ENCODE measurements at regions not wholly inside any gene's neighbourhood (a gene's known extent, or its start where the extent isn't known, plus 50 kb on each side); places are given as distances from the start of the nearest gene placed in this dataset.
"Not testable (repeated sequence)": the region's sequence is repeated elsewhere in the genome, so short reads cannot be mapped to it uniquely, and the experiment has no call there.

GRCh38 chr13:34733721-34734120 lies 208.3 kb upstream of the NBEA start:
- DNase-seq = no peak

DNA sequence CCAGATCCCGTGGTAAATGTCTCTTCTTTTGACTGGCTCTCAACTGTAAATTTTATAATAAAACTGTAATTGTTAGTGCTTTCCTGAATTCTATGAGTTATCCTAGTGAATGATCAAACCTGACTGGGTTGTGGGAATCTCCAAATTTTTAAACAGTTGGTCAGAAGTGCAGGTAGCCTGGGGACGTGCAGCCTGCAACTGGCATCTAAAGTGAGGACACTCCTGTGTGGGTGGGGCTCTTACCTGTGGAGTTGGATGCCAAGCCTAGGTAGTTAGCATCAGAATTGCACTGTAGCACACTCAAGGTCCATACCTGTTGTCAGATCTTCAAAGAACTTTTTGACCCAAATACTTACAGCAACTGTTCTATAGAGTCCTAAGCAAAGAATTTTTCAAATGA lies 207.1 kb upstream of the NBEA start:
- no peak for DNase-seq

GRCh38 chr13:34738254-34738992 lies 203.6 kb upstream of the NBEA start:
- DNase-seq = peak; percentile 19

DNA sequence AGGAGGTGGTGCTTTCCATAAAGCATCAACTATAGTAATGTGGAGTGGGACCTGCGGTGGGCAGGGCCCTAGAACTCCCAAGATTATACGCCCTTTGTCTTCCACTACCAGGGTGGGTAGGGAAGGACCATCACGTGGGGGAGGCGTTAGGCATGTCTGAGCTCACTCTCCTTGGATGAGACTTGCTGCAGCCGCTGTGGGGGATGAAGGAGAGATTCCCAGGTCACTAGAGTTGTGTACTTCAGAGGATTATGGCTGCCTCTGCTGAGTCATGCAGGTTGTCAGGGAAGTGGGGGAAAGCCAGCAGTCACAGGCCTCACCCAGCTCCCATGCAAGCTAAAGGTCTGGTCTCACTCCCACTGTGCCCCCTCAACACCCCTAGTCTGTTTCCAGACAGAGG lies 195.0 kb upstream of the NBEA start:
- DNase-seq = not testable (repeated sequence)

DNA sequence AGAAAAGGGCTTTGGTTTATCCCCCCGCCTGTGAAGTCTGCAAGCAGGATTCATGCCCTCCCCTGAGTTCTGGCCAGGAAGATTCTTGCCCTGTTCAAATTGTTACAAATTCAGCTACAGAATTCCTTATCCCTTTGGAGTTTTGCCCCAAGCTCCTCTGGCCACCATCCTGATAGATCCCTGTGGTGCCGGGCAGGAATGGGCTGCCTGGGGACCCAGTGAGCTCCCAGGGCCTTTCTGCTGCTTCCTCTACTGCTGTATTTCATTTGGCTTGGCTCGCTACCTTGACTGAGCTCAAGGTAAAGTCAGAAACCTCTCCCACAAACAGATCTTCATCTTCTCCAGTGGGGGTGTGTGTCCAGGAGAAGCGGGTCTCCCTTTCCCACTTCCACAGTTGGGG lies 194.6 kb upstream of the NBEA start:
- no peak for DNase-seq

DNA sequence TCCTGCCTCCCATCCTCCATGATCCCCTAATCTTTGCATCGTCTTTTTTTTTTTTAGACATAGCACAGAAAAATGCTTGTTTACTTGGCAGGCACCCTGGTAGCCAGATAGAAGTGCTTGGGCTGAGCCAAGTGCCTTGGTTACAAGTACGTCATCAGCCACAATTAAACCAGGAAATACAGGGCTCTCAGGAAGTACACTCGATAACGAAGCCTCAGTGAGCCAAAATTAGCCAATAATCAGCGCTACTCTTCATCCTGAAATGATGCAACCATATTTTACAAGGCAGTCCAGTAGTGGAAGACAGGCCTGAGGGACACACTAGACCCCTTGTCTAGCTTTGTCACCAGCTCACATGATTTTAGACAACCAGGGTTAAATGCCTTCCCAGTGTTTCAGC lies 194.0 kb upstream of the NBEA start:
- peak; percentile 11 for DNase-seq

GRCh38 chr13:34748596-34748995 lies 193.5 kb upstream of the NBEA start:
- no peak for DNase-seq

DNA sequence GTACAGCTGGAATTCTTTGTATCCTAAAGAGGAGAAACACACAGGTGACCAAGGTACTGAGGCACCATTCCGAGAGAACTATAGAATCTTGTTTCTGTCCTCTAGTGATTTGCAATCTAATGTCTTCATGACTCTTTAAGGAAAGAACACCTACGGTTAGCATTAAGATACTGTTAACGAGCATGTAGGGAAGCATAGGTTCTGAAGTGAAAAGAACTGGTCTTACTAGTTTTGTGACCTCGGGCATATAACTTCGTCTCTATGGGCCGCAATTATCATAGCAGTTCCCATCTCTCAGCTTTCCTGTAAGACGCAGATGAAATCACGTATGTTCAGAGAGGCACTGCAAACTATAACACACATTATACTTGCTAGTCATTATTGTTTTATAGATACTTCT lies 193.0 kb upstream of the NBEA start:
- no peak for DNase-seq

DNA sequence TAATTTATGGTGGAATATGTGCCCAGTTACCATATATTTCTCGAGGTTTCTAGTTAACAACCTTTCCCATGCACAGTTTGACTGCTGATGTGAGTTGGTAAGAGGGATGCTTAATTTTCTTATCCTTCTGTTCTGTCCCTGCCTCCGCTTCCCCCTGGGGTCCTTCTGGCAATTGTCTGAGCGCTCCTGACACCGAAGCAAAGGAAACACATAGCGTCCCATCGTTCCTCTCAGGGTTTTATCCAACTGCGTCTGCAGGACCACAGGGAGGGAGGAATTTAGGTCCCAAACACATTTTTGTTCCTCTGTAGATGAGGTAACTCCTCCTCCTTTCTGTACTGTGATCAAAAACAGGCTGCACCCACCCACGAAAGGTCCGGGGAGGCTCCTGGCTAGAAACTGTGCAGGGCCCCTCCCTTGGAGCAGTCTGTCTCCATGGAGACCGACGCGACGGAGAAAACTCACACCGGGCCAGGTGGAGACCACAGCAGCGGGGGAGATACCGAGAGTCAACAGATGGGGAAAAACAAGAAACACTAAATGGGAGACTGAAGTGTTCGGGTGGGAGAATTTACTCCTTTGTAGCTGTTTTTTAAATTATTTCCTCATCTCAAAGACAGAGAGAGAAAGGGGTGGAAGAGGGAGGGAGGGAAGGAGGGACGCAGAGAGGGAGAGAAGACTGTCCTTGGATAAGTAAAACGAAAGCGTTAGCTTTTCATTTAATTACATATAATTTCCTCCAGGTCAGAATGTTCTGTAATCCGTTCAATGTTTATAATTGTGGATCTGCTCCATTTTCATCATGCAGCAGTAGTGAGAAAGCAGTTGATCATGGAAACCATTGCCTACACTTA lies 191.8 kb upstream of the NBEA start:
- peak; percentile 87 for DNase-seq

DNA sequence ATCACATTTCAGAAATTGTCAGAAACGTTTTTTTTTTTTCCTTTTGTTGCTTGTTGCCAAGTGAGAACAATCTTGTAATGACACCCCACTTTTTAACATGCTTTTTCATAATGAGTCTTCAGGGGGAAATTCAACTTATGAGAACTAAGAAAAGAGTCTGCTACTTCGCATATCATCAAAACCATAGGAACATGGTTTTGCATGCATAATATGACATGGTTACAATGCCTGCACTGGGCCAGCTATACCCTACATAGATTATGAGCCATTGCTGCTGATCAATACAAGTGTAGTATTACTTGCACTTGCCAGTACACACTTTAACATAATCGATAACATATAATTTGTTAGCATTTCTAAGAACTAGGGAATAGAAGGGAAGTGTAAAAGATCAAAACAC lies 191.0 kb upstream of the NBEA start:
- DNase-seq = no peak

- DNase-seq = no peak
These were observed 190.6 kb upstream of the NBEA start for GRCh38 chr13:34751492-34751891.

- no peak for DNase-seq
These were observed 189.6 kb upstream of the NBEA start for GRCh38 chr13:34752283-34752960.

GRCh38 chr13:34756136-34756535 lies 185.9 kb upstream of the NBEA start:
- no peak for DNase-seq

DNA sequence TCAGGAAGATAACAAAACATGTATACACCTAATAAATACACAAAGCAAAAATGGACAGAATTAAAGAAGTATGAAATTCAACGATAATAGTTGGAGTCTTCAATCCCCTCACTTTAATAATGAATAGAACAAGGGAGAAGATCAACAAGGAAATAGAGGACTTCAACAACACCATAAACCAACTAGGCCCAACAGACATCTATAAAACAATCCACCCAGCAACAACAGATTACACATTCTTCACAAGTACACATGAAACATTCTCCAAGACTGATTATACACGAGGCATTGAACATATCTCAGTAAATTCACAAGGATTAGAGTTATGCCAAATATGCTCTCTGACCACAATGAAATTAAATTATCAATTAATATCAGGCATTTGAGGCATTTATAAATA lies 185.5 kb upstream of the NBEA start:
- DNase-seq = no peak

GRCh38 chr13:34757441-34757840 lies 184.6 kb upstream of the NBEA start:
- DNase-seq = no peak

GRCh38 chr13:34758628-34759027 lies 183.4 kb upstream of the NBEA start:
- no peak for DNase-seq

DNA sequence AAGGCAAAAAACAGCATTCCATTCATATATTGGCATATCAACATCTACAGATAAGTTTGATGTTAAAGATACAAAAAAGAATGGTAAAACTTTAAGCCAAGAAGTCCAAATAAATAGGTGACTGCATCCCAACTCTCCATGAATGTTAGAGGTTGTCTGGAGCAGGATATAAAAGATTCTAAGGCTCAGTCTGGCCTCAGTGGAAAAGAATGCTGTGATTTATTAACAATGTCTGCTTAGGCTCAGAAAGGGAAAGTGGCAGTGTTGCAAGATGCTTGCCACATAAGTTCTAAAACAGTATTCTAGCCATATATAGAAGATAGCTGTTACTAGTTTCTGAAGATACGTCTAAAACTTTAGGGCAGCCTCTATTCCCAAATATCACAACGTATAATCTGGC lies 179.8 kb upstream of the NBEA start:
- no peak for DNase-seq

GRCh38 chr13:34764246-34764645 lies 177.8 kb upstream of the NBEA start:
- DNase-seq = no peak

DNA sequence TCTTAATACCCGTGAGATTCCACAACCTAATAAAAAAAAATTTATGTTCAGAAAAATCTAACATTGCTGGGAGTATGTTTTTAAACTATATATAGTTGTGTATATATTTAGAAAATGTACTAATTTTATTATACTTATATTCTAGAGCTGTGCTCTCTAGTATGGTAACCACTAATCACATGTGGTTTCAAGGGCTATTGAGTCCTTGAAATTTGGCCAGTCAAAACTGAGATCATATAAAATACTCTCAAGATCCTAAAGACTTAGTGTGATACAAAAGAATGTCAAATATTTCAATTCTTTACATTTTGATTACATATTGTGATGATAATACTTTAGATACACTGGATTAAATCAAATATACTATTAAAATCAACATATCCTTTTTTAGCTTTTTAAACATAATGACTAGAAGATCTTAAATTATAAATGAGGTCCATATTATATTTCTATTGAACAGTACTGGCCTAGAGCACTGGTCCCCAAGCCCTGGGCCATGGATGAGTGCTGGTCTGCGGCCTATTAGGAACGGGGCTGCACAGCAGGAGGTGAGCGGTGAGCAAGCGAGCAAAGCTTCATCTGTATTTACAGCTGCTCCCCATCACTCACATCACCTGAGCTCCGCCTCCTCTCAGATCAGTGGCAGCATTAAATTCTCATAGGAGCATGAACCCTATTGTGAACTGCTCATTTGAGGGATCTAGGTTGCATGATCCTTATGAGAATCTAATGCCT lies 176.5 kb upstream of the NBEA start:
- DNase-seq = no peak

- DNase-seq = no peak
These were observed 174.3 kb upstream of the NBEA start for GRCh38 chr13:34767778-34768177.

DNA sequence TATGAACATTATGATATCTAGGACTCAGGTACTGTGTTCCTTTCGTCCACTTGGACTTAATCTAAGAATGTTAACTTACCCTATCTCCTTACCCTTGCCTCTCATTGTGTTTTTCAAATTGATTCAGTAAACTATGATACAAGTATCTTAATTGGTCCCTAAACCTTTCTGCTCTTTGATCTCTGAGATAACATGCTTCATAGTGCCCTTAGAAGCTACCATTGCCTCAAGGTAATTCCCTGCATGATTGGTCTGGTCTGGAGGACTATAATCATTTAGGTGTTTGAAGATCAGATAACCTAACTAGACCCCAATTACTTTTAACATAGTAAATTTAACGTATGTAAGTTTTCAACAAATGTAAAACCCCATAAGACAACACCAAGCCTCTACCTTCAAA lies 169.9 kb upstream of the NBEA start:
- DNase-seq = peak; percentile 57

DNA sequence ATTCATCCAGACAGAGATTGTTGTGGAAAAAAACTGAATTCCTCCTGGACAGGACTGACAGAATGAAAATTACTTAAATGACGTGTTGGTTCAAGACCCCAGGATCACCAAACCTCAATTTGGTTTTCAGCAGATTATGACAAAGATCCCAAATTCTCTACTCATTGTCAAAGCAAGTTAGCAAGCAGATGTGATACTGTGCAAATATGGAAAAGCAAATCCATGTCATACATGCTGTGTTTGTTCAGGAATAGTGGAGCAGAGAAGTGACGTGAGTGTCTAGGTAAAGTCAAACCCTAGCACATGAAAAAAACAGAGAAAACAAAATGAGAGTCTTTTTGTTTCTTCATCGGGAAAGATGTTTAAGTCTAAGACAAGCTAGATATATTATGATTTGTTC lies 169.2 kb upstream of the NBEA start:
- peak; percentile 74 for DNase-seq

GRCh38 chr13:34776390-34776981 lies 165.6 kb upstream of the NBEA start:
- DNase-seq = no peak

Data from NCI-H146 (cell line).